ENCODE measurements at regions not wholly inside any gene's neighbourhood (a gene's known extent, or its start where the extent isn't known, plus 50 kb on each side); places are given as distances from the start of the nearest gene placed in this dataset.

DNA sequence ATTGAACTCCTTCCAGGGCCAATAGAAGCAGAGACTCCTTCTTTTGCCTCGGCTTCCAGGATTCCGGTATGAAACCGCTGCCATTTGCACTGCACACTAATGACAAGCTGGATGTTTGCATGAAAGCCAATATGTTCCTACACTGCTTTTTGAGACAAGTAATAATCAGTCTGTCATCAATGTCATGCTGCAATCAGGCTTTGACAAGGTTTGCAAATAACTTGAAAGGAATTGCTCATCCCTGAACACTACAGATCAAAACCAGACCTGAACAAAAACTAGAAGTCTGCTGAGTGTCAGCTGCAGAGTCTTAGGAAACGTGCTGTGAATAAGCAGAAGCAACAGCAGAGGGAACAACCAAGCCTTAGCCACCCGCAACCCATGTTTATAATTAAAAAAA lies 720.7 kb upstream of the CXADR start:
- ATAC-seq, result no peak
- Histone ChIP-seq H3K4me3 (no peak overlapping the region), H3K9me3 (no peaks in the 10 kb centered on the region), H3K36me3 (no peaks in the 10 kb centered on the region), H3K27me3 (no peaks in the 10 kb centered on the region), H3K27ac (no peak overlapping the region), H3K4me1 (no peaks in the 10 kb centered on the region)
- no peak for DNase-seq
- TF ChIP-seq CTCF (IDR thresholded peaks at IDR 0.05), result no peak
- intact Hi-C loops (cut with DNase I), result no loop called here
- 78 to 79% methylated on average over 5 of the region's 5 CpGs for WGBS, 2 donors

DNA sequence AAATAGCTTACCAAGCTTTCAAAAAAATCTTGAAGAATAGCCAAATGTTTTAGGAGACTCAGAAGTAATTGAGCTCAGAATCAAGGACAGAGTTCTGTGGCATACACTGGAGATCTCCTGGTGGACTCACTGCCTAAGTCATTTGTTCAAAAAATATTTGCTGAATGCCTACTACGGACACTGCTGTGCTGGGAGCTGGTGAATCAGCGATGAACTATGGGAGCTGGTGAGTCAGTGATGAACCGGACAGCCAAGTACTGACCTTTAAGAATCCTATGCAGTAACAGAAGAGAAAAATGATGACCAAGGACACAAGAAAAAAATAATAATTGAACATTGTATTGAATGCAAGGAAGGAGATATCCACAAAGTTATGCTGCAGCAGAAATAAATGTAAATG lies 717.9 kb upstream of the CXADR start:
- 76 to 85% methylated on average over 3 of the region's 3 CpGs for WGBS, 2 donors
- Histone ChIP-seq H3K36me3 (no peaks in the 10 kb centered on the region), H3K27ac (no peak overlapping the region), H3K4me3 (no peak overlapping the region), H3K4me1 (no peaks in the 10 kb centered on the region), H3K9me3 (no peaks in the 10 kb centered on the region), H3K27me3 (no peaks in the 10 kb centered on the region)
- intact Hi-C loops (cut with DNase I), result no loop called here
- DNase-seq (no peak), ATAC-seq (peak in 2 of 8 donors; percentile 61 to 88)
- TF ChIP-seq CTCF (IDR thresholded peaks at IDR 0.05), result no peak

GRCh38 chr21:16796776-16797175 lies 716.1 kb upstream of the CXADR start:
- H3K27ac ChIP-seq, result no peak overlapping the region
- intact Hi-C loops (cut with DNase I), result no loop called here
- H3K4me1 ChIP-seq, result no peaks in the 10 kb centered on the region
- H3K4me3 ChIP-seq, result no peak overlapping the region
- no peak for TF ChIP-seq CTCF (IDR thresholded peaks at IDR 0.05)
- no peaks in the 10 kb centered on the region for H3K36me3 ChIP-seq
- ATAC-seq (no peak), DNase-seq (no peak)
- H3K9me3 ChIP-seq, result no peaks in the 10 kb centered on the region
- H3K27me3 ChIP-seq, result no peaks in the 10 kb centered on the region

DNA sequence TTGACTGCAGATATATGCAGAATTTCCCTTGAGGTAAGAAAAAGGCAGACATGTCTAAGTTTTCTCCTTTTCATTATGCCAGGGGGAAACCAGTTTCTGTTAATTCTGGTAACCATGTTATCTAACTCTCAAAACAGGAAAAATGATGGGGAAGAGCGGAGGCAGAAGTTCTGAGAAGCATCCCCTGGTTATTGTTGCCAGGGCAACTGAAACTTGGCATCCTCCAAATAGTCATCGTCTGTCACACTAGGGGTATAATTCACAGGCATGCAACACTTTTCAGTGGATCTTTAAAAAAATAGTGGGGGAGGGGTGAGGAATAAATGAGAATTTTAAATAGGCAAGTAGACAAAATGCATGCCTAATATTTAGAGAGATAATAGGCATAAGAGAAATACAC lies 715.3 kb upstream of the CXADR start:
- H3K4me1 ChIP-seq, result no peaks in the 10 kb centered on the region
- TF ChIP-seq CTCF (IDR thresholded peaks at IDR 0.05), result no peak
- no peak for ATAC-seq
- no peak overlapping the region for H3K4me3 ChIP-seq
- no peaks in the 10 kb centered on the region for H3K36me3 ChIP-seq
- DNase-seq, result no peak
- intact Hi-C loops (cut with DNase I), result no loop called here
- no peak overlapping the region for H3K27ac ChIP-seq
- no peaks in the 10 kb centered on the region for H3K9me3 ChIP-seq
- H3K27me3 ChIP-seq, result no peaks in the 10 kb centered on the region
- WGBS, 2 donors, result 62 to 73% methylated on average over 2 of the region's 2 CpGs

- no peak for TF ChIP-seq CTCF (IDR thresholded peaks at IDR 0.05)
- no peaks in the 10 kb centered on the region for H3K36me3 ChIP-seq
- intact Hi-C loops (cut with DNase I), result no loop called here
- 72 to 78% methylated on average over 2 of the region's 2 CpGs for WGBS, 2 donors
- no peak for ATAC-seq
- H3K4me3 ChIP-seq, result no peak overlapping the region
- no peaks in the 10 kb centered on the region for H3K27me3 ChIP-seq
- no peaks in the 10 kb centered on the region for H3K9me3 ChIP-seq
- no peaks in the 10 kb centered on the region for H3K4me1 ChIP-seq
- DNase-seq, result no peak
- H3K27ac ChIP-seq, result no peak overlapping the region
Observed at GRCh38 chr21:16797966-16798365, 714.9 kb upstream of the CXADR start.
